MCF 10A (cell line): ENCODE measurements at regions not wholly inside any gene's neighbourhood (a gene's known extent, or its start where the extent isn't known, plus 50 kb on each side); places are given as distances from the start of the nearest gene placed in this dataset.

Experiments used
- BruUV-seq: library from RNA; stranded (reverse); fragments of 400-500 nt; replicated peaks from 2 replicates; lab custom pipeline; 2021; lab: Mats Ljungman, UMichigan
- CTCF ChIA-PET: fragments of 300-600 bp; sonication (Branson Sonifier 250); formaldehyde crosslinking; extraction: SDS; loops from one replicate; lab custom pipeline; 2021; ENCODE audit warnings: antibody characterized with exemption, inconsistent platforms; lab: Yijun Ruan, JAX
- POLR2A ChIA-PET: fragments of 300-600, 350-650 bp; sonication (Branson Sonifier 250); formaldehyde crosslinking; extraction: SDS; loops from one replicate; lab custom pipeline; 2020; ENCODE audit warnings: antibody characterized with exemption, inconsistent platforms; lab: Yijun Ruan, JAX
- DNase-seq: peaks from one replicate; pipeline ENCODE4 v3.0.0-alpha.2; 2018; ENCODE audit not compliant: unreplicated experiment
- H3K27ac Mint-ChIP-seq: one replicate; pipeline ENCODE4 v1.8.0; 2022; ENCODE audit warnings: mild to moderate bottlenecking, low read depth, mixed read lengths; ENCODE audit not compliant: unreplicated experiment
- H3K27me3 Mint-ChIP-seq: one replicate; pipeline ENCODE4 v1.8.0; 2022; ENCODE audit warnings: mixed read lengths; ENCODE audit not compliant: insufficient read depth, unreplicated experiment
- H3K36me3 Mint-ChIP-seq: one replicate; pipeline ENCODE4 v1.8.0; 2022; ENCODE audit warnings: mild to moderate bottlenecking, moderate library complexity, mixed read lengths; ENCODE audit not compliant: insufficient read depth, unreplicated experiment
- H3K4me1 Mint-ChIP-seq: one replicate; pipeline ENCODE4 v1.8.0; 2022; ENCODE audit warnings: mixed read lengths; ENCODE audit not compliant: insufficient read depth, unreplicated experiment
- H3K4me3 Mint-ChIP-seq: one replicate; pipeline ENCODE4 v1.8.0; 2022; ENCODE audit warnings: mild to moderate bottlenecking, moderate library complexity, mixed read lengths; ENCODE audit not compliant: unreplicated experiment
- H3K9me3 Mint-ChIP-seq: one replicate; pipeline ENCODE4 v1.8.0; 2022; ENCODE audit warnings: mixed read lengths; ENCODE audit not compliant: unreplicated experiment
- CTCF ChIP-seq: fragments of 200-600 bp; IDR thresholded peaks from one replicate; pipeline ENCODE4 v1.8.0; 2022; ENCODE audit warnings: antibody characterized with exemption, mild to moderate bottlenecking; ENCODE audit not compliant: unreplicated experiment
- intact Hi-C: fragments of 100-400 bp; cut with micrococcal nuclease; formaldehyde crosslinking; loops from 2 replicates; pipeline ENCODE4 v1.14.1; 2022

GRCh38 chr9:102135768-102136167 is 397.3 kb upstream of the GRIN3A start:
- Mint-ChIP-seq H3K27me3 (no peaks in the 10 kb centered on the region), H3K36me3 (no peaks in the 10 kb centered on the region), H3K27ac (no peak overlapping the region), H3K4me1 (no peaks in the 10 kb centered on the region), H3K9me3 (peaks cover 8% of the 10 kb centered on the region), H3K4me3 (no peak overlapping the region)
- DNase-seq: no peak
- ChIA-PET CTCF (no interaction called here), POLR2A (no interaction called here)
- intact Hi-C loops: no loop called here
- no peak for TF ChIP-seq CTCF
- BruUV-seq: no TSS peak

- TF ChIP-seq CTCF: no peak
- DNase-seq: no peak
- Mint-ChIP-seq H3K9me3 (no peaks in the 10 kb centered on the region), H3K4me3 (no peak overlapping the region), H3K27me3 (no peaks in the 10 kb centered on the region), H3K36me3 (no peaks in the 10 kb centered on the region), H3K27ac (no peak overlapping the region), H3K4me1 (no peaks in the 10 kb centered on the region)
- CTCF ChIA-PET: no interaction called here
- POLR2A ChIA-PET: no interaction called here
- no TSS peak for BruUV-seq
- intact Hi-C loops: no loop called here
Observed at GRCh38 chr9:102124465-102124864, 386.0 kb upstream of the GRIN3A start.

GRCh38 chr9:102114557-102114956 is 376.1 kb upstream of the GRIN3A start:
- no peak for TF ChIP-seq CTCF
- DNase-seq: peak; percentile 6
- intact Hi-C loops: no loop called here
- ChIA-PET POLR2A (no interaction called here), CTCF (interaction anchor here (0.7 kb wide), 1 partner anchor 71 kb away, joined by 4 read pairs; no protein-coding TSS in a partner anchor)
- Mint-ChIP-seq H3K4me3 (no peak overlapping the region), H3K27me3 (no peaks in the 10 kb centered on the region), H3K9me3 (peaks cover 21% of the 10 kb centered on the region), H3K27ac (no peak overlapping the region), H3K36me3 (no peaks in the 10 kb centered on the region), H3K4me1 (no peaks in the 10 kb centered on the region)
- BruUV-seq: no TSS peak

- no peaks in the 10 kb centered on the region for H3K36me3 Mint-ChIP-seq
- peak; percentile 43 for DNase-seq
- no peak overlapping the region for H3K4me3 Mint-ChIP-seq
- no peaks in the 10 kb centered on the region for H3K27me3 Mint-ChIP-seq
- TF ChIP-seq CTCF: no peak
- ChIA-PET POLR2A (interaction anchor here (0.5 kb wide), 1 partner anchor 946 kb away, joined by 4 read pairs; no protein-coding TSS in a partner anchor), CTCF (interaction anchor here (0.6 kb wide), 2 partner anchors 17 to 415 kb away, joined by 3 read pairs; no protein-coding TSS in a partner anchor)
- H3K4me1 Mint-ChIP-seq: no peaks in the 10 kb centered on the region
- H3K27ac Mint-ChIP-seq: no peak overlapping the region
- intact Hi-C loops: no loop called here
- BruUV-seq: no TSS peak
- H3K9me3 Mint-ChIP-seq: peaks cover 21% of the 10 kb centered on the region
Observed at GRCh38 chr9:102113191-102113590, 374.7 kb upstream of the GRIN3A start.
